ENCODE measurements at regions not wholly inside any gene's neighbourhood (a gene's known extent, or its start where the extent isn't known, plus 50 kb on each side); places are given as distances from the start of the nearest gene placed in this dataset.

DNA sequence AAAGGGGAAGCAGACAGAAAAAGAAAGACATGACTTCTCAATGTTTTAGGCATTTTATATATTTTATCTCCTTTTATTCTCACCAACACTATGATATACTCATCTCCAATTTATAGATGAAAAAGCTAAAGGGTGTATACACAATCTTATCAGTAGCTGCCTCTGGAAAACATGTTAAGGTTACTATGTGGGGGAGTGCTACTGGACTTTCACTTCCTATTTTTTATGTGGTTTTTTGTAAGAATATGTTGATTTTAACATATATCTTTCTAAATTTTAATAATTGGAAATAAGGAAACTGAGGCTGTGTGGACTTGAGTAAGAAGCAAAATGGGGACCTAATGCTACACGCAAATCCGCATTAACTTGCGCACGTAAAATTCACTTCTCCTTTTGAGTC is 99.6 kb upstream of the PDE3A start:
- TF ChIP-seq, protein P1, sequence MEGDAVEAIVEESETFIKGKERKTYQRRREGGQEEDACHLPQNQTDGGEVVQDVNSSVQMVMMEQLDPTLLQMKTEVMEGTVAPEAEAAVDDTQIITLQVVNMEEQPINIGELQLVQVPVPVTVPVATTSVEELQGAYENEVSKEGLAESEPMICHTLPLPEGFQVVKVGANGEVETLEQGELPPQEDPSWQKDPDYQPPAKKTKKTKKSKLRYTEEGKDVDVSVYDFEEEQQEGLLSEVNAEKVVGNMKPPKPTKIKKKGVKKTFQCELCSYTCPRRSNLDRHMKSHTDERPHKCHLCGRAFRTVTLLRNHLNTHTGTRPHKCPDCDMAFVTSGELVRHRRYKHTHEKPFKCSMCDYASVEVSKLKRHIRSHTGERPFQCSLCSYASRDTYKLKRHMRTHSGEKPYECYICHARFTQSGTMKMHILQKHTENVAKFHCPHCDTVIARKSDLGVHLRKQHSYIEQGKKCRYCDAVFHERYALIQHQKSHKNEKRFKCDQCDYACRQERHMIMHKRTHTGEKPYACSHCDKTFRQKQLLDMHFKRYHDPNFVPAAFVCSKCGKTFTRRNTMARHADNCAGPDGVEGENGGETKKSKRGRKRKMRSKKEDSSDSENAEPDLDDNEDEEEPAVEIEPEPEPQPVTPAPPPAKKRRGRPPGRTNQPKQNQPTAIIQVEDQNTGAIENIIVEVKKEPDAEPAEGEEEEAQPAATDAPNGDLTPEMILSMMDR (IDR thresholded peaks at IDR 0.05) = no peak
- TF ChIP-seq POLR2A (IDR thresholded peaks at IDR 0.05) = no peak
- TF ChIP-seq POLR2AphosphoS5 (IDR thresholded peaks at IDR 0.05) = no peak

Data from sigmoid colon (tissue), 4 donors.